ENCODE measurements at regions not wholly inside any gene's neighbourhood (a gene's known extent, or its start where the extent isn't known, plus 50 kb on each side); places are given as distances from the start of the nearest gene placed in this dataset.

DNA sequence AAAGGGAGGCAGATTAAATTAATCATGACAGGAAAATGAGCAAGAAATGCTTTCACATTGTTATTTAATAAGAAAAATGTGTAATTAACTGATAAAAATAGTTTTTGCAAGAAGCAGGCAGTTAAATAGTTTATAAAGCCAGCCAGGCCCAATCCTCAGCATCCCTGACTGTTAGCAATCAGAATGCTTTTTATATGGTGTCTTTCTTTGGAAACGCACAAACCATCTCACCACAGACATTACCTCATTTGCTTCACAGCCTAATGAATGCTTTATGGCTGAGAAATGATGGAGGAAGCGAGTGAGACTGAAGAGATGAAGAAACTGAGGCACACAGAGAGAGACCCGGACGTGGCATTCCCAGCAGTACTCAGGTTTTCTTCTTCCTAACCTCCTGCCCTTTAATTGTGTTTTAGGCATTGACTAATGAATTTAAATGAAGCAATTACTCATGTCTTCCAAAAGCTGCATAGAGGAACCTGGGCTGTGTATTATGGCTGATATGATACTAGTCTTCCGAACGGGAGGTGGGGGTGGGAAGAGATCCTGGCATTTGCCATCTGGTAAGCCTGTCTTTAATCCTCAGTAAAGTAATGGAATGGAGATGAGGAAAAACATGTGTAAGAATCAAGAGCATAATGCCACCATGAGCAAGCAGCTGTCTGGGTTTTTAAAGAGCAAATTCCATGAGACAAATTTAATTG, 116.1 kb upstream of the LMO4 start:
- TF ChIP-seq, protein P1, sequence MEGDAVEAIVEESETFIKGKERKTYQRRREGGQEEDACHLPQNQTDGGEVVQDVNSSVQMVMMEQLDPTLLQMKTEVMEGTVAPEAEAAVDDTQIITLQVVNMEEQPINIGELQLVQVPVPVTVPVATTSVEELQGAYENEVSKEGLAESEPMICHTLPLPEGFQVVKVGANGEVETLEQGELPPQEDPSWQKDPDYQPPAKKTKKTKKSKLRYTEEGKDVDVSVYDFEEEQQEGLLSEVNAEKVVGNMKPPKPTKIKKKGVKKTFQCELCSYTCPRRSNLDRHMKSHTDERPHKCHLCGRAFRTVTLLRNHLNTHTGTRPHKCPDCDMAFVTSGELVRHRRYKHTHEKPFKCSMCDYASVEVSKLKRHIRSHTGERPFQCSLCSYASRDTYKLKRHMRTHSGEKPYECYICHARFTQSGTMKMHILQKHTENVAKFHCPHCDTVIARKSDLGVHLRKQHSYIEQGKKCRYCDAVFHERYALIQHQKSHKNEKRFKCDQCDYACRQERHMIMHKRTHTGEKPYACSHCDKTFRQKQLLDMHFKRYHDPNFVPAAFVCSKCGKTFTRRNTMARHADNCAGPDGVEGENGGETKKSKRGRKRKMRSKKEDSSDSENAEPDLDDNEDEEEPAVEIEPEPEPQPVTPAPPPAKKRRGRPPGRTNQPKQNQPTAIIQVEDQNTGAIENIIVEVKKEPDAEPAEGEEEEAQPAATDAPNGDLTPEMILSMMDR (IDR thresholded peaks at IDR 0.05; ENCODE audit: low read depth, low read length, missing control alignments): no peak
- in situ Hi-C loops (cut with HindIII; ENCODE audit: low sequenced_read_pairs): no loop called here
- H3K4me3 ChIP-seq (ENCODE audit: low read depth, low read length): no peak overlapping the region
- DNase-seq (ENCODE audit: low read depth): no peak

DNA sequence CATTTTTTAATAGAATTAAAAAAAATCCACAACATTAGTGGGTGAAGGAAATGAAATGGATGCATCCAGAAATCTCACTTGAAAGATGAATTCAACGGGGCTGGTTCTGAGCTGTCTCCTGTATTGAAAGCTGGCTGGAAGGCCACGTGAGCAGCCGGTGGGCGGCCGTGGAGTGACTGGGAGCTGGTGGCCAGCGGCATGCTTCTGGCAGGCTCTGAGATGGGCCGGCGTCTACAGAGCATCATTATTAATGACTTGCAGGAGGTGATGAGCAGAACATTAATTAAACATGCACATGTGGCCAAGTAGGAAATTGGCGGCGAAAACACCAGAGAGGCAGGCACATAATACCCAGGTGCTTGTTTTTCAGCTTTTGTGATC, 115.6 kb upstream of the LMO4 start:
- in situ Hi-C loops (cut with HindIII; ENCODE audit: low sequenced_read_pairs): no loop called here
- TF ChIP-seq, protein P1 (IDR thresholded peaks at IDR 0.05; ENCODE audit: low read depth, low read length, missing control alignments): no peak
- no peak overlapping the region for H3K4me3 ChIP-seq (ENCODE audit: low read depth, low read length)
- DNase-seq (ENCODE audit: low read depth): no peak

DNA sequence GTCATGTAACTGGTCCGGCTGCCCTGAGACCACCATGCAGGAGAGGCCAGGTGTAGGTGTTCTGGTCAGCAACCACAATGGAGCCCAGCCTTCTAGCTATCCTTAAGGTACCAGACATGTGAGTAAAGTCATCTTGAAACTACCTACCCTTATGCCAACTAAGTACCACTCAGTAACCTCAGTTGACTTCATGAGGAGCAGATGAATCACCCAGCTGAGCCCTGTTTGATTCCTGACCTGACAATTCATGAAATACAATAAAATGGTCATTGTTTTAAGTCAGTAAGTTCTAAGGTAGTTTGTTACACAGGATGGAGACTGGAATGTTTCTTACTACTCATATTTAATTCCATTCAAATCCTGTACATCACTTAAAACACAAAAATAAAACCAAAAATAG, 113.1 kb upstream of the LMO4 start:
- DNase-seq (ENCODE audit: low read depth): no peak
- TF ChIP-seq, protein P1 (IDR thresholded peaks at IDR 0.05; ENCODE audit: low read depth, low read length, missing control alignments): no peak
- no peak overlapping the region for H3K4me3 ChIP-seq (ENCODE audit: low read depth, low read length)
- in situ Hi-C loops (cut with HindIII; ENCODE audit: low sequenced_read_pairs): no loop called here

DNA sequence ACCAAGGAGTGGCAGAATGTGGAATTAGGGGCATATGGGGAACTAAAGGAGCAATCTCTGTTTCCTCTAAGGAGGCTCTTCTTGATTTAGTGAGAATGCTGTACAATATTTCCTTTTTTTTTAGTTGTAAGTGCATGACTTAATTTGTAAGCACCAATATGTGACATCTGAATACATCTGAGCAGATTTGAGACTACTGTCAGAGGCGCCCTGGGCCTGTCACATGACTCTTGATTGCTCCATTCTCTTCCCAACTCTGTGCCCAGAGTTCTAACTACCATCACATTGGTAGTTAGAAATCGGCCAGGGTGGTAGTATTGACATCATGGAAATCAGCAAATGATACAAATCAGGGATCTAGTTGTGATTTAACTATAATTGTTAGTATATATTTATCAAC, 110.1 kb upstream of the LMO4 start:
- TF ChIP-seq, protein P1 (IDR thresholded peaks at IDR 0.05; ENCODE audit: low read depth, low read length, missing control alignments): no peak
- in situ Hi-C loops (cut with HindIII; ENCODE audit: low sequenced_read_pairs): no loop called here
- no peak for DNase-seq (ENCODE audit: low read depth)
- H3K4me3 ChIP-seq (ENCODE audit: low read depth, low read length): no peak overlapping the region

DNA sequence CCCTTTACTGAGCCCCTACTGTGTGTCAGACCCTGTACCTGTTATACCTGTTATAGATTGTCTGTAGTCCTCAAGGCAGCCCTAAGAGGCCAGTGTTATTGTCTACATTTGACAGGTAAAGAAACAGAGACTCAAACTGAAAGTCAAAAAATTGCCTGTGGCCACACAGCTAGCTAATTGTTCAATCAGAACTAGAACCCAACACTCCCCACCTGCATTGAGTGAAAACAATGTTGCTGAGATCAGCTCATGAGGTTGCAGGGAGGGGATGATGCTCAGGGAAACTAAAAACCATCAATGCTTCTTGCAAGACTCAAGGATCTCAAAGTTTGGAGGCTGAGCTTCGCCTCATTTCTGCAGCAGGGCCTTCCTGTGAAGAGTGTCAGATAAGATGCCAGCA, 109.5 kb upstream of the LMO4 start:
- TF ChIP-seq, protein P1 (IDR thresholded peaks at IDR 0.05; ENCODE audit: low read depth, low read length, missing control alignments): no peak
- in situ Hi-C loops (cut with HindIII; ENCODE audit: low sequenced_read_pairs): no loop called here
- H3K4me3 ChIP-seq (ENCODE audit: low read depth, low read length): no peak overlapping the region
- no peak for DNase-seq (ENCODE audit: low read depth)

DNA sequence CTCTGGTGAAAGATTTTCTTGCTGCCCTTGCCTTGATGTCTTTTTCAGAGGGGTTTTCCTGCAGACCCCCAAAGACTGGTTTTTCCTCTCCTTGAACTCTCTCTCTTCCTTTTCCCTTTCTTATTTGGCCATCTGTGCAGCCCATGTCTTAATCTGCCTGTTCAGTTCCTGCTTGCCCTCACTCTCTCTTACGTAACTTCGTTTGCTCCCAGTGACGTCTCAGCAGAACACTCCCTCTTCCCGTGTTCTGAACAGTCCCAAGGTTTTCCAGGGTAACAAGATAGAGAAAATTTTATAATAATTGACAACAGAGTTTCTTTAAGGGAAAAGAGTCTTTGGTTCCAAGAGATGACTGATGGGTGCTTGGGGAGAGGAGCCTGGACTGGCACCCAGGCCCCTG, 109.1 kb upstream of the LMO4 start:
- no peak for DNase-seq (ENCODE audit: low read depth)
- H3K4me3 ChIP-seq (ENCODE audit: low read depth, low read length): no peak overlapping the region
- TF ChIP-seq, protein P1 (IDR thresholded peaks at IDR 0.05; ENCODE audit: low read depth, low read length, missing control alignments): no peak
- in situ Hi-C loops (cut with HindIII; ENCODE audit: low sequenced_read_pairs): no loop called here

Data from astrocyte of the cerebellum (primary cell).